ENCODE measurements at regions not wholly inside any gene's neighbourhood (a gene's known extent, or its start where the extent isn't known, plus 50 kb on each side); places are given as distances from the start of the nearest gene placed in this dataset.

DNA sequence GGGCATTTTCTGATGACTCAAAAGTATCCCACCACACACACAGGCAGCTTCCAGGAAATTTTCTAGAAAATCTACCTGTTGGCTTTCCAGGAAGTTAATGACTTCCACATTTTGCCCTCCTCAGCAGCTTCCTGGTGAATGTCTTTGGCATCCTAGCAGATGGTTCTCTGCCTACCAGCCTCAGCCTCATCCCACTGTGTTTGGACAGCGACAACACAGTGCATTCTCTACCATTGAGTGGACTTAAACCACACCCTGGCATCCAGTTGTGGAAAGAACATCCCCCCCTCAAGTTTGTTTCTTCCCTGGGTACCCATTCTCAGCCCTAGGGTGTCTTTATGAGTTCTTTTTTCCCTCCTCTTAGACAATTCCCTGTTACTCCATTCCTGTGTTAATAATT lies 50.8 kb upstream of the GADL1 start:
- no peak for DNase-seq

- no peak for DNase-seq
Measured at GRCh38 chr3:30948426-30948825, 54.0 kb upstream of the GADL1 start.

- no peak for DNase-seq
Measured at GRCh38 chr3:30951826-30952225, 57.4 kb upstream of the GADL1 start.

GRCh38 chr3:30952786-30953185 lies 58.3 kb upstream of the GADL1 start:
- no peak for DNase-seq

DNA sequence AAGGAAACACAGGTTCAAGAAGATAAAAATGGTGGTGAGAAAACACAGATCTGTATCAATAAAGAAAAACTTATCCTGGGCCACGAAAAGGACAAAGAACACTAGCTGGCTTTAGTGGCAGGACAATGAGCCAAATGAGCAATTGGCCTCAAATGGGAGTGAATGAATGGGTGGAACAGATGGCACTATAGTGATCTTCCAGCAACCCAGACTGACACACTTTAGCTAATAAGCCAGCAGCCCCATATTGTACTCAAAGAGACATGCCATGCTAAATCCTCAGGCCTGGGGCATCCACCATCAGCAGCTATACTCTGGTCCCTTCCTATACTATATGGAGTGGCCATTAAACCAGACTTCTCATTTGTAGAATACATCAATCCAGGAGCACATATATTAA lies 60.0 kb upstream of the GADL1 start:
- DNase-seq, result no peak

- no peak for DNase-seq
Measured at GRCh38 chr3:30962084-30962483, 67.6 kb upstream of the GADL1 start.

- no peak for DNase-seq
Measured at GRCh38 chr3:30962493-30962892, 68.0 kb upstream of the GADL1 start.

- DNase-seq, result no peak
Measured at GRCh38 chr3:30963223-30963722, 68.8 kb upstream of the GADL1 start.

DNA sequence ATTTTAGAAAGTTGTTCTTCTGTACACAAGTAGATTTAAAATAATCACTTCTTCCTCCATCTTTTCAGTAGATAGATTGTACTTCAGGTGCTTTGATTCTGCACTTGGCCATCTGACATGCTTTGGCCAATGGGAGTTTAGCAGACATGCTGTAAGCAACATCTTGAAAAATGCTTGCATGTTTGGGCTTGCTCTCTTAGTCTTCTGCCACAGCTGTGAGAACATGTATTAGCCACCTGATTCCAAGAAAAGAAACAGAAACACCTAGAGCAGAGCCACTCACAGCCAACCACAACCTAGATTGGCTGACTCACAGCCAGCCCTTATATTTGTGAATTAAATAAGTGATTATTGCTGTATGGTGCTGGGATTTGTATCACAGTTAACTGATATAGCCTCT lies 70.2 kb upstream of the GADL1 start:
- DNase-seq, result no peak

GRCh38 chr3:30966896-30967295 lies 72.4 kb upstream of the GADL1 start:
- DNase-seq, result no peak

- peak; percentile 14 for DNase-seq
Measured at GRCh38 chr3:30970183-30970582, 75.7 kb upstream of the GADL1 start.

GRCh38 chr3:30972449-30972848 lies 78.0 kb upstream of the GADL1 start:
- no peak for DNase-seq

- DNase-seq, result no peak
Measured at GRCh38 chr3:30974071-30974470, 79.6 kb upstream of the GADL1 start.

DNA sequence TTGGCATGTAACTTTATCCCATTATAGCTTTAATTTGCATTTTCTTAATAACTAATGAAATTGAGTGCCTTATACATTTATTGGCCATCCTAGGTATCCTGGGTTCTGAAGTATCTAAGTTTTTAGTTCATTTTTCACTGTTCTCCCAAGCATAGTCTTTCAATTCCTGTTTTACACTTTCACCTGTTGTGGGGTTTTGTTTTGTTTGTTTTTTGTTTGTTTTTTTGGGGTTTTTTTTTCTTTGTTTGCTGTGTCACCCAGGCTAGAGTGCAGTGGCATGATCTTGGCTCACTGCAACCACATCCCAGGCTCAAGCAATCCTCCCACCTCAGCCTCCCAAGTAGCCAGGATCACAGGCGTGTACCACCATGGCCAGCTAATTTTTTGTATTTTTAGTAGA lies 83.1 kb upstream of the GADL1 start:
- DNase-seq, result no peak

DNA sequence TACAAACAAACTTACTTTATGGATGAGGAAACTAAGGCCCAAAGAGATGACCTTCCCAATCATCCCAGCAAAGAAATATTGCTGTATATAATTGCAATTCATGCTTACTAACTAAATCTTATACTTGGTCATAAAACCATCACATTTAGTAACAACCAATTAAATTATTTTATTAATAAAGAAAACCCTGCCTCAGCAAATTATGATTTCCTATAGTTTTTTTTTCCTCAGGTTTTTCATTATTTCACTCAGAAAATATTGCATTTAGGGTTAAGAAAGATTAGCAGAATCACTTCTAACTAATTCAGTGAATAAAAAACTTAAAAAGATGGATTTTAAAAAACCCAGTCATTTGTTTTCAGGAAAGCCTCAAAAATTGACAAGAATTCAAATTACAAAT lies 86.5 kb upstream of the GADL1 start:
- no peak for DNase-seq

- no peak for DNase-seq
Measured at GRCh38 chr3:30982416-30983075, 88.1 kb upstream of the GADL1 start.

DNA sequence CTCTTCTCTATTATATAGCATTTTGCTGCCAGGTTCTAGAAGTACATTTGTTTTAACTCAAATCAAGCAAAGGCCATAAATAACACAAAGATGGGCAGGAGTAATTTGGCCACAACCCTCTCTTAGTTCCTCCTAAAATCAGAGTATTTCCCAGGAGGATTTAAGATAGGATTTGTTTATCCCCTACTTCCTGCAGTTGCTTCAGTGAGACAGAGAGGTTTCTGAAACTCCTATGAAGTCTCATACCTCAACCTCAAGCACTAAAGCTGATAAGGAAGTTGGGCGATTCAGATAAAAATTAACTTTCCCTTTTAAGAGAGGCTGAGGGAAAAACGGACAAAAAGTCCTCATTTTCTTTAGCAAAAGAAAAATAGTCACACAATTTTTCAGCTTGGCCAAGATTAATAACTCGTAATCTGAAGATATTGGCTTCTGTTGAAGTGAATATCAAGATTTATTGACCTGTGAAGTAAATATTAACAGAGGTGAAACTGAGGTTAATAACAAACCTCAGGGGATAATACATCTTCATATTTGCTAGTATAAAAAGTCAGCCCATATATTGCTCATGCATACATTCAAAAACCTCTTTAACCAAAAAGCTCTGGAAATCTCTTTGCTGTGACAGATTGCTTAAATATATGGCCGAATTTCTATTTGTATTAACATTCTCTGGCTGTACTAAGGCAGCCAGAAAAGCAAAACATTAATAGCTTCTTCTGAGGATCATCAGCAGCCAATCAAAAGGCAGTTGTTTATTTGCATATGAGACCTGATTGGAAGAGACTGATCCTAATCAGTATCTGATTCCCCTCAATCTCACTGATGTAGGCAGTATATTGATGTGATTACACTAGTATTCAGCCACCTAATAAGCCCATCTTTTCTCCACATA lies 90.6 kb upstream of the GADL1 start:
- no peak for DNase-seq

DNA sequence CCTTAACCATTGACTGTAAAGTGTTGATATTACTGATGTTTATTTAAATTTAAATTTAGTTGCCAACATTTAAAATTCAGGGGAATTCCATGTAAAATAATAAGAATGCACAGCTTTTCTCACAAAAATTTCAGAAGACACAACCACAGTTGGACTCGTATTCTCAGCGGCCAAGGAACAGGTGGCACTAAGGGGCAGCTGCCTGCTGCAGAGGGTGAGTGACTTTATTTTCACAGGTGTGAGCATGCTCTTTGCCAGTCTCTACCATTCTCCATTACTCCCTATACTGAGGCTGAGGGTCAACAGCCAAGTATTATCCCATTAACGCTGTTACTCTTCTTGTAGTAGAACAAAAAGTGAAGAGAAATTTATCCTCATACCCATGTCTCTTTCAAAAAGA lies 92.1 kb upstream of the GADL1 start:
- no peak for DNase-seq

DNA sequence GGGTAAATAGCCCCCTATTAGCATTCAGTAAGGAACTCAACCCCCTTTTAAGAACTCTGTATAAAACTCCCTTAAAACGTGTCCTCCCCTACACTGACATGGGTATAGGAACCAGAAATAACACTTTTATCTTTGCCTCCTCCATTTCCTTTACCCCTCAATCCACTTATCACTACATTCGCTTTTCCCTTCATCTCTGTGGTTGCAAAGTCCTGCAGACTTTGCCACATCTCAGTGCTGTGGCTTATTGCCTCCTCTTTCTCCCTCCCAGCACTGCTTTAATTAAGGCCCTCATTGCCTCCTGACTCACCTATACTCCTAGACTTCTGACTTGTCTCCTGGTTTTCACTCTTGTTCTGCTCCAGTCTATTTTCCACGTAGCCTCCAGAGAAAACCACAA lies 94.3 kb upstream of the GADL1 start:
- no peak for DNase-seq

GRCh38 chr3:30989276-30990030 lies 95.0 kb upstream of the GADL1 start:
- DNase-seq, result no peak

DNA sequence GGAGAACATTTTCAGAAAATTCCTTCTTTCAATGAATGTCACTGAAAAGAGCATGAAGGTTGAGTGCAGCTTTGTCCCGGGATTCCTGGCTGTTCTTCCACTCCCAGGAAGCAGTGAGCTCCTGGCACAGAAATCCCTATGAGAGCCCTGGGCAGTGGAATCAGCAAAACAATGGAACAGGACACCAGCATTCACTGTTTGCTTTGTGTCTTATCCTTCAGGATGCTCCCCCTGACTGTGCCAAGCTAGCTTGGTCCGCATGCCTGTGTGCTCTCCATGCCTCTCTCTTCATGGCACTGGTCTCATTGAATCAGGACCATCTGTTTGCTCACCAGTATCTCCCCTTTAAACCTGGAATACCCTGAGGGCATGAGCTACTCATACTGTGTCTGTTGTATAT lies 102.0 kb upstream of the GADL1 start:
- no peak for DNase-seq

GRCh38 chr3:31002730-31003129 lies 108.3 kb upstream of the GADL1 start:
- DNase-seq, result no peak

DNA sequence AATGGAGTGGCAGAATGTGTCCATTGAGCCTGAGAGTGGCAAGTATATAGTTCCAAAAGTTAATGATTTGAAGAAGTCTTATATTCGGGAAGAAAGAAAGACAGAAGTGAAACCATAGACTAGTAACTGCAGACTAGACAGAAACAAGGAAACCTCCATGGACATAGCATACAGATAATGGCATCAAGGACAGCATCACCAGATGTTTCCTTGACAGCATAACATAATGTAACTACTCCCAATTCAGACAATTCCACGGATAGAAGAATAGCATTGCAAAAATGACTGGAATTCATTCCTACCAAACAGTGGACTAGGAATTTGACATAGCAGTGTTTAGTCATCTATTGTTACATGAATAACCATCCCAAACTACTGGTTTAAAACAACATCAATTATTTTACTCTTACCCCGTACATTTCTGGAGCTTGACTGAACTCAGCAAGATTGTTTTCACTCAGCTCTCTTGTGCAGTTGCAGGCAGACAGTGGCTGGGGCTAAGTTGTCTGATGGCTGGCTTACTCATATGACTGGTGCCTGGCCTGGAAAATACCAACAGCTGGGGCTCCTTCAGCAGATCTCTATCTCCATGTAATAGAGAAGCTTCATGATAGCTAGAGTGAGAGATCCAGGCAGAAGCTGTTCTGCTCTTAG lies 109.7 kb upstream of the GADL1 start:
- no peak for DNase-seq

All from CD4-positive, alpha-beta T cell treated with Interleukin-6 for 4 hours (primary cell).